Esophagus muscularis mucosa (tissue), 3 donors: ENCODE measurements at regions not wholly inside any gene's neighbourhood (a gene's known extent, or its start where the extent isn't known, plus 50 kb on each side); places are given as distances from the start of the nearest gene placed in this dataset.

Experiments
- CTCF ChIP-seq, 3 experiments: fragments of 200-600 bp in 2 of 3; fragments of 450-650 bp in 1 of 3; sonication (generic) in 2 of 3; IDR thresholded peaks; one replicate each; pipeline ENCODE4 v1.5.1; 2017 to 2019; ENCODE audit warnings: antibody characterized with exemption in 3 of 3, mild to moderate bottlenecking in 2 of 3, moderate library complexity in 1 of 3
- POLR2A ChIP-seq: fragments of 450-650 bp; IDR thresholded peaks from one replicate; pipeline ENCODE4 v1.6.1; 2017; ENCODE audit warnings: antibody characterized with exemption, moderate library complexity, mild to moderate bottlenecking, low read depth

GRCh38 chr12:34607520-34608195 lies 585.4 kb downstream of the ALG10 start:
- TF ChIP-seq CTCF (IDR thresholded peaks at IDR 0.05) (no peak), POLR2A (no peak)
